ENCODE measurements at regions not wholly inside any gene's neighbourhood (a gene's known extent, or its start where the extent isn't known, plus 50 kb on each side); places are given as distances from the start of the nearest gene placed in this dataset.

DNA sequence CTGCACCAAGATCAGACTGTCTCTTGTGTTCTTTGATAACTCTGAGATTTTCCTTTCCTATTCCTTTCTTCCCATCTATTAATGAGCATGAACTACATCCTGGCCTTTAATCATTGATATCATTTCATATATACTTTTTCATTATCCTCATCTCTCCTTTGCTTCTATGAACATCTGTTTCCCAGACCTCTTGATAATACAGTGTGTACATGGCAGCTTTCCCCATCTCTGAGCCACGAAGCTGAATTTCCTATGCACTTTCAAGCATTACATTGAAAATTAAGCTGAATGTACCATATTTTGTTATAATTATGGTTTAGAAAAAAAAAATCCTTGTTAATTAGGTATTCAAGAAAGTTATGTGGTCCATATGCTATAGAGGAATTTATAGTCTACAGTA is 60.9 kb upstream of the CREB5 start:
- H3K27ac ChIP-seq: no peak overlapping the region
- TF ChIP-seq, protein P1, sequence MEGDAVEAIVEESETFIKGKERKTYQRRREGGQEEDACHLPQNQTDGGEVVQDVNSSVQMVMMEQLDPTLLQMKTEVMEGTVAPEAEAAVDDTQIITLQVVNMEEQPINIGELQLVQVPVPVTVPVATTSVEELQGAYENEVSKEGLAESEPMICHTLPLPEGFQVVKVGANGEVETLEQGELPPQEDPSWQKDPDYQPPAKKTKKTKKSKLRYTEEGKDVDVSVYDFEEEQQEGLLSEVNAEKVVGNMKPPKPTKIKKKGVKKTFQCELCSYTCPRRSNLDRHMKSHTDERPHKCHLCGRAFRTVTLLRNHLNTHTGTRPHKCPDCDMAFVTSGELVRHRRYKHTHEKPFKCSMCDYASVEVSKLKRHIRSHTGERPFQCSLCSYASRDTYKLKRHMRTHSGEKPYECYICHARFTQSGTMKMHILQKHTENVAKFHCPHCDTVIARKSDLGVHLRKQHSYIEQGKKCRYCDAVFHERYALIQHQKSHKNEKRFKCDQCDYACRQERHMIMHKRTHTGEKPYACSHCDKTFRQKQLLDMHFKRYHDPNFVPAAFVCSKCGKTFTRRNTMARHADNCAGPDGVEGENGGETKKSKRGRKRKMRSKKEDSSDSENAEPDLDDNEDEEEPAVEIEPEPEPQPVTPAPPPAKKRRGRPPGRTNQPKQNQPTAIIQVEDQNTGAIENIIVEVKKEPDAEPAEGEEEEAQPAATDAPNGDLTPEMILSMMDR (conservative IDR thresholded peaks at IDR 0.05): no peak
- TF ChIP-seq ZFX (IDR thresholded peaks at IDR 0.05): no peak

DNA sequence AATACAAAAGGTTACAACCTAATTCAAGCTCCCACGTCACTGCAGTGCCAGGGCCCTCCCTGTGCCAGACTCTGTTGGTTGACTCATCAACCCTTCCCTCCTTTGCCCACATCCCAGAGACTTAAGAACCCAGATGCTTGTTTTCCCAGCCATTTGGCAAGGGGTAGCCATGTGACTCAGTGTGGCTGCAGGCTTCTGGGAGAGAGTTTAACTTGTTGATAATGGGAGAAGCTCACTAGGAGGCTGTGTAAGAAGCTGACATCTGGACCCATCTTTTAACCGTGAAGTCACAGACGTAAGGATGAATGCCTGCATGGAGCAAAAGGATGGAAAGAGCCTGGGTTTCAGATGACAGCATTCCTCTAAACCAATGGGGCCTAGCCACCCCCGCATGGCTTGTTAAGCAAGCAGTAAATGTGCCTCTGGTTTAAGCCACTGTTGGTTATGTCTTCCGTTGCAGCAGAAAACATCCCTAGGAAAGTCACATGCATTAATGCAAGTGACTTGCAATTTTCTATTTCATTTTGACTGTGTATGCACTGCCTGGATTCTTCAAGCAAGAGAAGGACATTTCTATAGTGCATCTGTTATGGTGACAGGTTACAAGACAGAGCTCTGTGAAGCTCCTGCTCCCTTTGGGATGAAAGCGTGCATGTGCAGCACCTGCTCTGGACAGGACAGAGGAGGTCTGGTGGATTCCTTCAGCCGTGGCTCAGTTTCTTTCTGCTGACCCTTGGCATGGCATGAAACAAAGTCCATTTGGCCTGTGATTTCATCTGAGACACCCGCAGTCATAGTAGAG is 57.5 kb upstream of the CREB5 start:
- TF ChIP-seq ZFX (IDR thresholded peaks at IDR 0.05): no peak
- TF ChIP-seq, protein P1 (conservative IDR thresholded peaks at IDR 0.05): no peak
- H3K27ac ChIP-seq: no peak overlapping the region

GRCh38 chr7:28355635-28356319 is 56.5 kb upstream of the CREB5 start:
- H3K27ac ChIP-seq: no peak overlapping the region
- TF ChIP-seq ZFX (IDR thresholded peaks at IDR 0.05): no peak
- TF ChIP-seq, protein P1 (conservative IDR thresholded peaks at IDR 0.05): no peak

DNA sequence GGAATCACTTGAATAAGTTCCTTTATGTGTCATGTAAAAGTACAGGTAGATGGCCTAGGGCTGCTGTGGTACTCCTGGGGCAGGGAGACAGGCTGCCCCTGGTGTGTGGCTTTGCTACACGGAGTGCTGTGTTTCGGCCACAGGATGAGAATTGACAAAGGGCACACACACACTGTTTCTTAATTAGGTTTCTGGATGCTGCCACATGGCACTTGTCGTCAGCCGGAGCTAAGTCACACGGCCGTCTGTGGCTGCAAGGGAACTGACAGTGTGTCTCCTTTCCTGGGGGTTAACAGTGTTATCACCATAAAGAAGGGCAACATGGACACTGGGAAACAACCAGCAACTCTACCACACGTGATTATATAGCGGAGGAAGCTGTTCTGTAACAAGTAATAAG is 55.7 kb upstream of the CREB5 start:
- no peak overlapping the region for H3K27ac ChIP-seq
- TF ChIP-seq, protein P1 (conservative IDR thresholded peaks at IDR 0.05): no peak
- TF ChIP-seq ZFX (IDR thresholded peaks at IDR 0.05): no peak

GRCh38 chr7:28358423-28358868 is 53.9 kb upstream of the CREB5 start:
- TF ChIP-seq ZFX (IDR thresholded peaks at IDR 0.05): no peak
- TF ChIP-seq, protein P1 (conservative IDR thresholded peaks at IDR 0.05): no peak
- H3K27ac ChIP-seq: no peak overlapping the region

DNA sequence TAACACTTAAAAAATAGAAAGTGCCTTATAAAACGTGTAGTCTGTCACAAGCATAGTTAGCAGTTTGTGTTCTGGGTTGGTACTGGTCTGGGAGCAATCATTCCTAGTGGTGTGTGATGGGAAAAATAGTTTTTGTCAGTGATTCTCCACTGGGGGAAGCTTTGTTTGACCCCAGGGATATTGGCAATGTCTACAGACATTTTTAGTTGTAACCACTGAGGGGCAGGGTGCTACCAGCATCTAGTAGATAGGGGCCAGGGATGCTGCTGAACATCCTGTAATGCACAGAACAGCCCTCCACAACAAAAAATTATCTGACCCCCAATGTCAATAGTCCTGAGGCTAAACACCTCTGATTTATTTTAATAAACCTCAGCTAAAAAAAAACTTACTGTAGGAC is 51.6 kb upstream of the CREB5 start:
- TF ChIP-seq ZFX (IDR thresholded peaks at IDR 0.05): no peak
- TF ChIP-seq, protein P1 (conservative IDR thresholded peaks at IDR 0.05): no peak
- H3K27ac ChIP-seq: no peak overlapping the region

GRCh38 chr7:28361551-28361950 is 50.8 kb upstream of the CREB5 start:
- H3K27ac ChIP-seq: no peak overlapping the region
- TF ChIP-seq, protein P1 (conservative IDR thresholded peaks at IDR 0.05): no peak
- TF ChIP-seq ZFX (IDR thresholded peaks at IDR 0.05): no peak

Data from C4-2B (cell line).